ENCODE measurements at regions not wholly inside any gene's neighbourhood (a gene's known extent, or its start where the extent isn't known, plus 50 kb on each side); places are given as distances from the start of the nearest gene placed in this dataset.

- TF ChIP-seq CTCF (optimal IDR thresholded peaks at IDR 0.05 in 1 of 3, IDR thresholded peaks at IDR 0.05 in 1 of 3, conservative IDR thresholded peaks at IDR 0.05 in 1 of 3; ENCODE audit: extremely low read depth in 1 of 3, insufficient read depth in 2 of 3, low read length in 3 of 3) (no peak), EZH2 (IDR thresholded peaks at IDR 0.05; ENCODE audit: low read length) (no peak)
These were observed 274.4 kb upstream of the USP15 start for GRCh38 chr12:61985830-61986229.
